Astrocyte (in vitro differentiated cells and primary cell): ENCODE measurements at regions not wholly inside any gene's neighbourhood (a gene's known extent, or its start where the extent isn't known, plus 50 kb on each side); places are given as distances from the start of the nearest gene placed in this dataset.

ENCODE experiments used
- DNase-seq: peaks from one replicate; pipeline ENCODE4 v3.0.0-alpha.2; 2010; ENCODE audit warnings: low read depth
- FAIRE-seq: peaks from 2 replicates; lab custom pipeline; 2011; peaks lifted over from hg19 to GRCh38; lab: Jason Lieb, UNC
- H2AFZ ChIP-seq: 2 replicates; pipeline ENCODE4 v1.6.0; 2012; ENCODE audit warnings: low read depth, low read length, inconsistent platforms
- H3K27ac ChIP-seq: 2 replicates; pipeline ENCODE4 v1.5.1; 2011; ENCODE audit warnings: low read depth, low read length, inconsistent platforms
- H3K27me3 ChIP-seq: 2 replicates; pipeline ENCODE4 v1.6.0; 2011; ENCODE audit warnings: low read length, inconsistent platforms; ENCODE audit not compliant: insufficient read depth
- H3K36me3 ChIP-seq: 2 replicates; pipeline ENCODE4 v1.5.1; 2011; ENCODE audit warnings: low read length, inconsistent platforms; ENCODE audit not compliant: insufficient read depth
- H3K4me1 ChIP-seq: 2 replicates; pipeline ENCODE4 v1.5.1; 2011; ENCODE audit warnings: low read length, inconsistent platforms; ENCODE audit not compliant: insufficient read depth
- H3K4me2 ChIP-seq: 2 replicates; pipeline ENCODE4 v1.6.0; 2012; ENCODE audit warnings: low read length, inconsistent platforms
- H3K4me3 ChIP-seq: 2 replicates; pipeline ENCODE4 v1.5.1; 2011; ENCODE audit warnings: low read depth, mild to moderate bottlenecking, low read length, inconsistent platforms; ENCODE audit not compliant: insufficient read depth
- H3K79me2 ChIP-seq: 2 replicates; pipeline ENCODE4 v1.6.0; 2012; ENCODE audit warnings: mild to moderate bottlenecking, low read length, inconsistent platforms; ENCODE audit not compliant: insufficient read depth
- H3K9ac ChIP-seq: 2 replicates; pipeline ENCODE4 v1.6.0; 2012; ENCODE audit warnings: mild to moderate bottlenecking, low read length, inconsistent platforms
- H3K9me3 ChIP-seq: 2 replicates; pipeline ENCODE4 v1.5.1; 2012; ENCODE audit warnings: low read depth, mild to moderate bottlenecking, low read length, inconsistent platforms; ENCODE audit not compliant: insufficient read depth
- H4K20me1 ChIP-seq: 2 replicates; pipeline ENCODE4 v1.6.0; 2012; ENCODE audit warnings: low read length, inconsistent platforms; ENCODE audit not compliant: insufficient read depth
- H3K27ac Mint-ChIP-seq: one replicate; pipeline ENCODE4 v1.8.0; 2021; ENCODE audit warnings: mild to moderate bottlenecking, mixed read lengths; ENCODE audit not compliant: unreplicated experiment
- H3K27me3 Mint-ChIP-seq: one replicate; pipeline ENCODE4 v1.8.0; 2021; ENCODE audit warnings: low read depth, mixed read lengths; ENCODE audit not compliant: unreplicated experiment
- H3K36me3 Mint-ChIP-seq: one replicate; pipeline ENCODE4 v1.8.0; 2021; ENCODE audit warnings: low read depth, mixed read lengths; ENCODE audit not compliant: unreplicated experiment
- H3K4me1 Mint-ChIP-seq: one replicate; pipeline ENCODE4 v1.8.0; 2021; ENCODE audit warnings: low read depth, mixed read lengths; ENCODE audit not compliant: unreplicated experiment
- H3K4me3 Mint-ChIP-seq: one replicate; pipeline ENCODE4 v1.8.0; 2021; ENCODE audit warnings: mild to moderate bottlenecking, moderate library complexity, mixed read lengths; ENCODE audit not compliant: unreplicated experiment
- H3K9me3 Mint-ChIP-seq: one replicate; pipeline ENCODE4 v1.8.0; 2021; ENCODE audit warnings: mild to moderate bottlenecking, mixed read lengths; ENCODE audit not compliant: unreplicated experiment
- EZH2 ChIP-seq: IDR thresholded peaks from 2 replicates; pipeline ENCODE4 v1.6.1; 2012; ENCODE audit warnings: mild to moderate bottlenecking, low read length, inconsistent platforms; ENCODE audit not compliant: insufficient read depth
- TF ChIP-seq, protein P1 (sequence below): IDR thresholded peaks from 2 replicates; pipeline ENCODE4 v1.5.1; 2011; ENCODE audit warnings: low read depth, mild to moderate bottlenecking, inconsistent platforms, low read length, moderate library complexity; ENCODE audit not compliant: insufficient read depth

DNA sequence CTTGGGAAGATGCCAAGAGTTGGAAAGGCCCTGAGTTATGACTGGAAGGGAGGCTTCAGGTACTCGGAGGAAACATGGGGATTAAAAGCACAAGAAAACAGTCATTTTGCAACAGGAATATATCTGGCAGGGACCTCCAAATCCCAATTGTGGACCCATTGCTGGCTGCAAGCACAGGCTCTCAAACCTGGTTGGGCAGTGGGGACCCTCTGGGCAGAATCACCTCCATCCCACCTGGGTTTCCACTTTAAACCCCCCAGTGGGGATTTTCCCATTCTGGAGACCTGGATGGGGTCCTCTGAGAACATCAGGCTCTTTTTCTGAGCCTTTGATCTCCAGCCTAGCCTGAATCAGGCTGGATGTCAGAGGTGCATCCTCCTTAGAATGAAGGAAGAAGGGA, 177.8 kb downstream of the ASMT start:
- no peak overlapping the region for H3K9ac ChIP-seq
- no peaks in the 10 kb centered on the region for H3K4me1 ChIP-seq
- no peak overlapping the region for H3K4me2 ChIP-seq
- no peaks in the 10 kb centered on the region for H3K79me2 ChIP-seq
- no peak for TF ChIP-seq EZH2
- TF ChIP-seq, protein P1, sequence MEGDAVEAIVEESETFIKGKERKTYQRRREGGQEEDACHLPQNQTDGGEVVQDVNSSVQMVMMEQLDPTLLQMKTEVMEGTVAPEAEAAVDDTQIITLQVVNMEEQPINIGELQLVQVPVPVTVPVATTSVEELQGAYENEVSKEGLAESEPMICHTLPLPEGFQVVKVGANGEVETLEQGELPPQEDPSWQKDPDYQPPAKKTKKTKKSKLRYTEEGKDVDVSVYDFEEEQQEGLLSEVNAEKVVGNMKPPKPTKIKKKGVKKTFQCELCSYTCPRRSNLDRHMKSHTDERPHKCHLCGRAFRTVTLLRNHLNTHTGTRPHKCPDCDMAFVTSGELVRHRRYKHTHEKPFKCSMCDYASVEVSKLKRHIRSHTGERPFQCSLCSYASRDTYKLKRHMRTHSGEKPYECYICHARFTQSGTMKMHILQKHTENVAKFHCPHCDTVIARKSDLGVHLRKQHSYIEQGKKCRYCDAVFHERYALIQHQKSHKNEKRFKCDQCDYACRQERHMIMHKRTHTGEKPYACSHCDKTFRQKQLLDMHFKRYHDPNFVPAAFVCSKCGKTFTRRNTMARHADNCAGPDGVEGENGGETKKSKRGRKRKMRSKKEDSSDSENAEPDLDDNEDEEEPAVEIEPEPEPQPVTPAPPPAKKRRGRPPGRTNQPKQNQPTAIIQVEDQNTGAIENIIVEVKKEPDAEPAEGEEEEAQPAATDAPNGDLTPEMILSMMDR, result no peak
- Mint-ChIP-seq H3K27me3 (peaks cover 2% of the 10 kb centered on the region), H3K36me3 (no peaks in the 10 kb centered on the region), H3K4me1 (no peaks in the 10 kb centered on the region), H3K4me3 (no peak overlapping the region), H3K9me3 (no peaks in the 10 kb centered on the region), H3K27ac (no peak overlapping the region)
- no peak overlapping the region for H2AFZ ChIP-seq
- no peak overlapping the region for H3K27ac ChIP-seq
- no peaks in the 10 kb centered on the region for H3K27me3 ChIP-seq
- FAIRE-seq, result no peak
- H3K9me3 ChIP-seq, result peaks cover 8% of the 10 kb centered on the region
- H4K20me1 ChIP-seq, result no peaks in the 10 kb centered on the region
- H3K4me3 ChIP-seq, result no peak overlapping the region
- no peak for DNase-seq
- H3K36me3 ChIP-seq, result no peaks in the 10 kb centered on the region

DNA sequence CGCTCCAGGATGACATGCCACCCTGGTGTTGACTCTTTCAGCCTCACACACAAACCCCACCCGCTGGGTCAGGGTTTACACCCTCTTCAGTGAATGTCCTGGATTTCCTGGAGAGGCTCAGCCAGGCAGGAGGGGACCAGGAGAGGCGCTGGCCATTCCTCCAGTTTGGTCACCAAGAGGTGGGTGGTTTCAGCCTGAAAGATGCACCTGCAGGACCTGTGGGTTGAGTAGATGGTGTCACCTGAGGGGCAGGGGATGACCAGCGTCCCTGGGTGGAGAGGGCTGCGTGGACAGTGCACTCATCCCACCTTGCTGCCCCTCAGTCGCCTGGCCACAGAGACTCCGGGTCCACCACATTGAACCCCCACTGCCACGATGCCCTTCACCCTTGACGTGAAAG, 179.7 kb downstream of the ASMT start:
- Histone ChIP-seq H4K20me1 (no peaks in the 10 kb centered on the region), H3K79me2 (no peaks in the 10 kb centered on the region), H2AFZ (no peak overlapping the region), H3K36me3 (no peaks in the 10 kb centered on the region), H3K9ac (no peak overlapping the region), H3K27me3 (no peaks in the 10 kb centered on the region), H3K9me3 (no peaks in the 10 kb centered on the region), H3K4me2 (no peak overlapping the region), H3K4me3 (no peak overlapping the region), H3K27ac (no peak overlapping the region), H3K4me1 (no peaks in the 10 kb centered on the region)
- no peaks in the 10 kb centered on the region for H3K4me1 Mint-ChIP-seq
- DNase-seq (no peak), FAIRE-seq (no peak)
- H3K9me3 Mint-ChIP-seq, result no peaks in the 10 kb centered on the region
- TF ChIP-seq EZH2, result no peak
- TF ChIP-seq, protein P1, result no peak
- peaks cover 2% of the 10 kb centered on the region for H3K27me3 Mint-ChIP-seq
- H3K4me3 Mint-ChIP-seq, result no peak overlapping the region
- no peak overlapping the region for H3K27ac Mint-ChIP-seq
- no peaks in the 10 kb centered on the region for H3K36me3 Mint-ChIP-seq

DNA sequence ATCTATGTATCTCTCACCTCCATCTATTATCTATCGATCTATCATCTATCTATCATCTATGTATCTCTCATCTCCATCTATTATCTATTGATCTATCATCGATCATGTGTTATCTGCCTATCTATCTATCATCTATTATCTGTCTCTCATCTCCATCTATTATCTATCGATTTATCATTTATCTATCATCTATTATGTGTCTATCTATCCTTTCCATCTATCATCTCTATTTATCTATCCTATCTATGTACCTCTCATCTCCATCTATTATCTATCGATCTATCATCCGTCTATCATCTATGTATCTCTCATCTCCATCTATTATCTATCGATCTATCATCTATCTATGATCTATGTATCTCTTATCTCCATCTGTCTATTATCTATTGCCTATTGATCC, 188.1 kb downstream of the ASMT start:
- H3K4me1 ChIP-seq, result peaks cover 2% of the 10 kb centered on the region
- H3K27me3 ChIP-seq, result no peaks in the 10 kb centered on the region
- H3K9me3 ChIP-seq, result no peaks in the 10 kb centered on the region
- H3K4me1 Mint-ChIP-seq, result no peaks in the 10 kb centered on the region
- H3K27ac ChIP-seq, result no peak overlapping the region
- H3K27ac Mint-ChIP-seq, result no peak overlapping the region
- H3K4me3 Mint-ChIP-seq, result no peak overlapping the region
- no peaks in the 10 kb centered on the region for H4K20me1 ChIP-seq
- no peaks in the 10 kb centered on the region for H3K36me3 ChIP-seq
- H3K9me3 Mint-ChIP-seq, result peaks cover 2% of the 10 kb centered on the region
- no peak overlapping the region for H3K9ac ChIP-seq
- H3K4me2 ChIP-seq, result no peak overlapping the region
- no peak overlapping the region for H2AFZ ChIP-seq
- no peaks in the 10 kb centered on the region for H3K36me3 Mint-ChIP-seq
- TF ChIP-seq EZH2, result no peak
- TF ChIP-seq, protein P1, result no peak
- DNase-seq (no peak), FAIRE-seq (no peak)
- H3K27me3 Mint-ChIP-seq, result no peaks in the 10 kb centered on the region
- no peaks in the 10 kb centered on the region for H3K79me2 ChIP-seq
- H3K4me3 ChIP-seq, result no peak overlapping the region
